ENCODE measurements at regions not wholly inside any gene's neighbourhood (a gene's known extent, or its start where the extent isn't known, plus 50 kb on each side); places are given as distances from the start of the nearest gene placed in this dataset.

DNA sequence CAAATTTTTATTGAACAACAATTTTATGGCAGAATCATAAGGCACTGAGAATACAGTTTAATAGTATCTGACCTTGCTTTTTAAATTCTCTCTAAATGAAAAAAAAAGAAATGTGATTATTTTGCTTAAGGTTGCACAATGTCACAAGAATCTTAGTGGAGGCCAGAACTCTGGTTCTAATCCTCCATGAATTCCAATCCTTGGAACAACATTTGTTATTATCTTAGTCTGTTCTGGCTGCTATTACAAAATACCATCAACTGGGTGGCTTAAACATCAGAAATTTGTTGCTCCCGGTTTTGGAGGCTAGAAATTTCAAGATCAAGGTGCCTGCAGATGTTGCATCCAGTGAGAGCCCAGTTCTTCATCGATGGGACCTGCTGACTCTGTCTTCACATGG lies 158.2 kb upstream of the POM121L12 start:
- no peak for DNase-seq

DNA sequence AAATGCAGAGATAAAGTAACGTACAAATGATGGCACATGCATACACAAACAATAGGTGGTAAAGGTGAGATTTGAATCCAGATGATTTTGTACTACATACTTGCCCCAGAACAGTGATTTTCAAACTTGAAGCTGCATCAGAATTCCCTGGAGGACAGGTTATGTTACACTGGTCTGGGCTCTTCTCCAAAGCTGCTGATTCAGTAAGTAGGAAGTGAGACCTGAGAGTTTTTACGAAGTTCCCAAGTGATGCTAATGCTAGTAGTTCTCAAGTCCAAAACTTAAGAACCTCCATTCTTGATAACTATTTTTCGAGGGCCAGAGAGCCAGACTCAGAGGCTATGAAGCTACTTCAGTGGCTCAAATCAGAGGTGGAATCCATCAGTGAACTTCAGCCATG lies 159.0 kb upstream of the POM121L12 start:
- no peak for DNase-seq

DNA sequence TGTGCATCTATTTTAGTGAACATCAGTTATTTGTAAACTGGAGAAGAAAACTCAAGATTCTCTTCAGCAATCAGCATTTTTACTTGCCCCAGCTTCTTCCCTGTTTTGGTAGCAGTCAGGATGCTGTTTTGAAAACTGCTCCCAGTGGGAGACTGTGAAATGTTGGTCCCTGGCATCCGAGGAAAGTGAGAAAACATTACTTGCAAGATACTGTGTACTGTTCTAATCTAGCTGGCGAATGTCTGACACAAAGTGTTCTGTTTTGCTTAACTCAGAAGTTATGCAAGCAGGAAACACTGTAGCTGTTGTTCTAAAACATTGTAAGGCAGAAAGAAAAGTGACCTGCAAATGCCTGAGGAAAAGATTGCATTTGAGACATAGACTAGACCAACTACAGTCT lies 171.8 kb upstream of the POM121L12 start:
- no peak for DNase-seq

DNA sequence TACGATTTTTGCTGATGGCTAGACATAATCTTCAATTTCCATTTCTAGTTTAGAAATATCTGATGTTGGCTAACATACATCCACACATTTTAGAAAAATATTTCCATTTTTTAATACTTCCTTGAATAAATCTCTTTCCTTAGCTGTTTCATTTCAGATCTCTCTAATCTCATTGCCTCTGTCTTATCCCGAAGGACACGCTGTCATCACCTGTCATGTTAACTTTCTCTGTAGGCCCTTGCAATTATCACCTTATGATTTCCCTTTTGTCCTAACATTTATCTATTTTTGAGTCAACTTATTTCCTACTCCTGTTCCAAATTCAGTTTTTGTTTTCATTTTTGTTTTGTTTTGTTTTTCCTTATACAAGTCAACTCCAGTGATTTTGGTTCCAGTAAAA lies 173.1 kb upstream of the POM121L12 start:
- DNase-seq, result no peak

DNA sequence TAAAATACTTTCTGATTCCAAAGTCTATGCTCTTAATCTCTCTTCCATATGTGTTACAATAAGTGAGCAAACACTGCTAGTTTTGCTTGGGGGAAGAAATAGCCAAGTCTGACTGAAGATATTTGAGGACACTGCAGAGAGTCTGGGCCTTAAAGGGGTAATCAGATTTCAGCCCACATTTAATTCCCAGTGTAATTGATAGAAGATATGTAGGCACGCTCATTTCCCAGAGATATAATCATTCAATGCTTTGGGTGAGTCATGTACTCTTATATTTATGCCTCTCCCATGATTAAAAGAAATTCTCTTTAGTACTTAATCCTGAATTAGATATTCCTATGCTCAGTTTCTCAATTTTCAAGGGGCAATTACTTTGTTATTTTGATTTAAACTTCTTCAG lies 178.1 kb upstream of the POM121L12 start:
- DNase-seq, result no peak

DNA sequence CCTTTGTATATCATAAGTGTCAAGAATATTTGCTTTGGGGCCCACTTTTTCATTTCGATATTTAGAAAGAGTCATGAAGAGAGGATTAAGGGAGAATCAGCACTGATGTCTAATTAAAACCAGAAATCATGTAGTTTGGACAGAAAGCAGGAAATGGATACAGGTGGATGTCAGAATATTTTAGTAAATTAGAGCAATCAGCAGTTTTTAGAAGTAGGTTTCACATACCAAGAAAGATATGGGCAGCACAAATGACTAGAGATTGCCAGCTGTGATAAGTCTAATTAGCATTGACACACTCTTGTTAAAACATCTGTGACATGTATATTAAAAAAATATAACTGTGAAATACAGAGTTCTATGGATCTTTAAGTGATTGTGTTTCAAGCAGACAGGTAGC lies 180.8 kb upstream of the POM121L12 start:
- no peak for DNase-seq

DNA sequence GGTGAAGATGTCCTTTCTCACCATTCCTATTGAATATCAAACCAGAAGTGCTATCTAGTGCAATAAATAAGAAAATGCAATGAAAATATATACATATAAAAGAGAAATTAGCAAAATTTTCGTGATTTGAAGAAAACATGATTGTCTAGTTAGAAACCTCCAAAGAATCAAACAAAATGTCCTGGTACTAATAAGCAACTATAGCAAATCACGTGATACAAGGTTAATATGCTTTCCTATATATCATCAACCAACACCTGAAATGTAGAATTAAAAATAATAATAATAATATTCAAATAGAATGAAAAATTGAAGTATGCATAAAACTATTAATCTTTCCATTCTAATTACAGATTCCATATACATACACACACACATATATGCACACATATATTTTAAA lies 183.9 kb upstream of the POM121L12 start:
- no peak for DNase-seq

DNA sequence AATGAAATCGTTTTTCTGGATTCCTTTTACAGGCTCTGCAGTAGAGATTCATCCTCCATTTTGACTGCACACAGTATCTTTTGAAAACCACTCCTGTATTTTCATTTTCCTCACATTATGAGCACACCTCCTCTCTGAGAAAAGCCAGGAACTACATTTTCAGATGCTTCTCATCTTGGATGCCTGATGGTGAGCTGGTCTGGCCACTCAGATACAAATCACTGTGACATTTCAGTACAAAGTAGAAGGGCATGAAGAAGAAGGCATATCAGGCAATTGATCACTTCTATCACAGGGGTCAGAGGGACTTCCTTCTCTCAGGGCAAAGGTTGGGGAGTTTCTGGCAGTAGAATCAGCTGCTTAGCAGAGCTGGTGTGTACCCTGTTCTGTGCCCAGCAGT lies 192.0 kb upstream of the POM121L12 start:
- no peak for DNase-seq

DNA sequence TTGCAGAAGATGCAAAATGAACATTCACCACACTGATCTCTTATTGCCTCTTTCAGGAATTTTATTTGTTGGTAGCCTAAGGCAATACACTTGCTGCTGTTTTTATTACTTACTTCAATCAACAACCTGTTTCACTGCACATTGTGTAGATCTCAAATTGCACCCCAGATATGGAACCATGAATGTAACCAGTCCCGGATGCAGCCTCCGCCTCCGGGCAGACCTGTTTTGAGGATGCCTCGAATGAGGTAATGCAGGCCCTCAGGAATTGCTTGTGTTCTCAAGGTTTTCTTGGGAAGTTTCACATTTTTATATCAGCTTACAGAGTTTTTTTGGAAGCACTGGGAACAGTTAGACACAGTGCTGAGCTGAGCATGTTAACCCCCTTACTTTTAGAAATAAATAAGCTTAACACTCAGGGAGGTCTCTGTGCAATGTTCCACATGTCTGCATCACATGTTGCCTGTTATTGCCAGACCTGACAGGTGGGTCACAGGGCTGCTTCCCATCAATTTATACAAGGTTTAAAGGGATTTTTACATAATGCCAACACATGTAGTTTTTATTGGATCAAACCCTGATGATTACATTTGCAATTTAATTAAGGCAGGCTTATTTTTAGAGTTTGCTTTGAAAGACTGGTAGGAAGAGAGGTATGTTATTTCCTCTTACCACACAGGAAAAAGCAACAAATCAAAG lies 193.1 kb upstream of the POM121L12 start:
- no peak for DNase-seq

DNA sequence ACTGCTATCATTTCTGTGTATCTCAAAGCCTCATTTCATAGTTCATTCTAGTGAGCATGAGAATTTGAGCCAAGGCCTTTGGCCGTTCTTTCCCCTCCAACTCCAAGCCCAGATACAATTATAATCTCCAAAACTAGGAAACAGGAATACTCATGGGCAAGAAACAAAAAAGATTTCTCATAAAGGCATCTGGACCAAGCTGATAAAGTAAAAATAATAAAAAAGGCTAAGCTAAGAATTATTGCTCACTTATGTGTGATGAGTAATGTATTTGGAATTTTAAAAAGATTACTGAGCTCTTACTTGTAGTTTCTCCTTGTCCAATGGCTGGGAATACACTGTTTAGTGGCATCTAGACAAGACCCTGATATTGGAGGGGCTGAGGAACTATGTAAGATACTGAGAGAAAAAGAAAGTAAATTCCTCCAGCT lies 196.4 kb upstream of the POM121L12 start:
- DNase-seq, result no peak

DNA sequence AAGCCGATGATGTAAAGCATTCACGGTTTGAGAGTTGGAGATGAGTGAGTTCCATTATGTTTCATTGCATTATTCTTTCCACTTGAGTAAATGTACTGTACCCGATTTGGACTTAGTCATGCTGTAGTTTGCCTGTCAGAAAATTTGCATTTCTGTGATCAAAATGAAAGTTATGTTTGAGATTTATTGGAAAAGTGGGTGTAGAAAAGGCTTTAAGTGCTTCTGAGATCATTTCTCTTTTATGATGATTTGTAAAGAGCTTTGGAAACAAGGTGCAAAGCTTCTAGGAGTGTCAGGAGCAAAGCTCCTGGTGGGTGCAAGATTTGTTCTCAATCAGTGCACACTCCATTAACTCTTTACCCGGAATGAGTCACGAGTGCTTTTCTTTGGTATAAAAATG lies 204.1 kb upstream of the POM121L12 start:
- no peak for DNase-seq

DNA sequence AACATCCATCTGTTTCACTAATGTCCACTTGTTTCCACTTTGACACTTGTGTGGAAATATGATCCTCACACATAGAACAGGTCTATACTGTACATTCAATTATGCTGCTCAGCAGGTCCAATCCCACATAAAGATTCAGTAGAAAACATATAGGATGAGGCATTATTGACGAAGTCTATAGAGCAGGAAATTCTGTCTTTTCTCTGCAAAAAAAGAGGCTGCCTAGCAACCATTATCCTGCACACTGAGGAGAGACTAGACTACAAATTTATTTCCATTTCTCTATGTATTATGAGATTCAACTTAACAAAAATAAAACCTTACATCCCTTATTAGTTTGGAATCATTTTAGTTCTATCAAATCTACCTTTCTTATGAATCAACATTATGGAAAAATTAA lies 204.6 kb upstream of the POM121L12 start:
- no peak for DNase-seq

DNA sequence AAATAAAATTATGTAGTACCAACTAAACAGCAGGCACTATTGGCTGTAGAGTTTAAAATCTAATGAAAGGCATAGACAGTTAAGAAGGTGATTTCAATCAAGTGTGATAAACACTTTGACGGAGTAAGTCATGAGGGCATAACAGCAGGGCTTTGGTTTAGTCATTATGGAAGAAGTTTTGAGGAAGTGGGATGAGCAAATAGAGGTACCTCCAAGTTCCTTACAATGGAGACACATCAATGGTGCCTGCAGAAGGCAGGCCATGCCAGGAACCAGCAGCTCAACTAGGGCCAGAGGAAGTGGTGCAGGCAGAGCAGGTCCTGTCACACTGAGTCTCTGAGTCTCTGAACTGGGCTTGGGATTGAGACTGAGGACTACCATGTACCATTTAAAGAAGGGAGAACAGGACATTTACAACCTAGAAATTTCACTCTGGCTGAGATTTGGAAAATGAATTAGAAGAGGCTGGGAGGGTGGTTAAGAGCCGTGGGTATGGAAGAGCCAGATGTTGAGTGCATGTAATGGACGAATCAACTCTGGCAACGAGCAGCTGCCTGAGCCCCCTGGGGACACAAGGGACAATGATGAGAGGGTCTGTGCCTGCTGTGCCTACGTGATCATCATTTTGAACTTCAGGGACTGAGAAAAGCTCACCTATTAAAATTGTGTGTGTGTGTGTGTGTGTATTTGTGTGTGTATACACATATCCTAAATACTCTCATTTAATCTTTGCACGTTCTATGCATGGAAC lies 208.7 kb upstream of the POM121L12 start:
- no peak for DNase-seq

DNA sequence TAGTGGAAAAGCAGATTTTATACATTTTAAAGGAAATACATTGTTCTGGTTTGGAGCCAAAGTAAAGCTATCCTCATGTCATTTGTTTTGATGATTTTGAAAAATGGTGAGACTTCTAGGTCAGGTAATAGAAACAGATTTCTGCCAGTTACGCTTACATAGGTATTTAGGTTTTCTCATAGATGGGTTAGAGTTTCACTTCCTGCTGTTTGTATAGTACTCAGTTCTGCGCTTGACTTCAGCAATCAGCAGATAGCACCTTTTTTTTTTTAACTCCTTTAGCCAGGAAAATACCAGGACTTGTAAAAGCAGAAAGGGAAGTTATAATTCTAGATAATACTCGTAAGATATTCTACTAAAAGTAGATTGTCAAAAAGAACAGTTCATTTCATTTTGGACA lies 209.8 kb upstream of the POM121L12 start:
- DNase-seq, result no peak

DNA sequence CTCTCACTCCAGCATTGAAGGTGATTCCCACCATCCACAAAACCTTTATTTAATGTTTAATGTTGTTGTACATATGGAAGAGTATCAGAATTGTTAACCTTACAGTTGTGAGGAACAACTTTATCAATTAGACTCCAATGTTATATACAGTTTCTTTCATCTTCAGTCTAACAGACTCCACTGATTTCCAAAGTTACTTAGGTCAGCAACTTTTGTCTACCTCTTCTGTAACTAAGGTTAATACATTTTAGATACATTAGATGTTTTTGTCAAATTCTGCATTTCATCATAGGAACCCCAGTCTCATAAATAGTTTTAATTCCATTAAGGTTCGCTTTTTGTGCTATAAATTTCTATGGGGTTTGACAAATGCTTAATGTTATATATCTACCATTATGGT lies 223.9 kb upstream of the POM121L12 start:
- no peak for DNase-seq

DNA sequence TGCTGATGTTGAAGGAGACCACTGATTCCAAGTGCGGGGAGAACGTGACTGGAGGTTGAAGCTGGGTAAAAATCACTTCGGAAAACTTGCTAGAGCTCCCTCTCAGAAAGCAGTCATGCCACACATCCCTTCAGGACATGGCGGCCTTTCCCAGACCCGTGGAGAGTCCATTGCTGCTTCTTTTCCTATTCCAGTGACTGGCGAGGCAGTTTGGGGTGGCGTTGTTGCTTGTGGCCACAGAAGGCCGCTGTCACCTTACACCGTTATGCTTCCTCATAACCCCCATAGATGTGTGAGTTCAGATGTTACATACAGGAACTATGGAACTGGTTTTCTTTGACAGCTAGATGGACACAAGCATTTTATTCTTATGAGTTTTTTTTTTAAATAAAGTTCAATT lies 235.6 kb upstream of the POM121L12 start:
- no peak for DNase-seq

DNA sequence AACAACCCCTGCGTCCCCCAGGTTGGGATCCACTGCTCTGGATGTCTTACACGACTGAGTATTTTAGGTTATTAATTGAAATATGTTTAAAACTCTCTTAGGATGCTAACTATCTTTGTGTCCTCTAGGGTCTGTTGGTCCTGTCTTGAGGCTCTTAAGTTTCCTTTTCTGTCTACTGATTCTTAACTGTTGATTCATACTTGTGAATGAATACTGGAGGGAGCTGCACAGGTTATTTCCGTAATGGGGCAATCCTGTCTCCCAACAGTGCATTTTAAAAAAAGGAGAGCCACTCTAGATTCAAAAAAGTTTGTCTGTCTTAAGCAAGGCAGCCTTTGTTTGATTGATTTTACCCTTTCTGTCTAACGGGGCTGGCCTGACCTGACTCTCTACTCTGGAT lies 237.6 kb upstream of the POM121L12 start:
- no peak for DNase-seq

DNA sequence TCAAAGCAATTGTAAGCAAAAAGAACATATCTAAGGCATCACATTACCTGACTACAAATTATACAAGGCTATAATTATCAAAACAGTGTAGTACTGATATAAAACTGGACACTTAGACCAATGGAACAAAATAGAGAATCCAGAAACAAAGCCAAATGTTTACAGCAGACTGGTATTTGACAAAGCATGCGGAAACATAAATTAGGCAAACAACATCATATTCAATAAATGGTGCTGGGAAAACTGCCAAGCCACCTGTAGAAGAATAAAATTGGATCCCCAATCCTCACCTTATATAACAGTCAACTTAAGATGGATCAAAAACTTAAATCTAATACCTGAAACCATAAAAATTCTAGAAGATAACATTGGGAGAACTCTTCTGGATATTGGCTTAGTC lies 240.8 kb upstream of the POM121L12 start:
- DNase-seq, result no peak

DNA sequence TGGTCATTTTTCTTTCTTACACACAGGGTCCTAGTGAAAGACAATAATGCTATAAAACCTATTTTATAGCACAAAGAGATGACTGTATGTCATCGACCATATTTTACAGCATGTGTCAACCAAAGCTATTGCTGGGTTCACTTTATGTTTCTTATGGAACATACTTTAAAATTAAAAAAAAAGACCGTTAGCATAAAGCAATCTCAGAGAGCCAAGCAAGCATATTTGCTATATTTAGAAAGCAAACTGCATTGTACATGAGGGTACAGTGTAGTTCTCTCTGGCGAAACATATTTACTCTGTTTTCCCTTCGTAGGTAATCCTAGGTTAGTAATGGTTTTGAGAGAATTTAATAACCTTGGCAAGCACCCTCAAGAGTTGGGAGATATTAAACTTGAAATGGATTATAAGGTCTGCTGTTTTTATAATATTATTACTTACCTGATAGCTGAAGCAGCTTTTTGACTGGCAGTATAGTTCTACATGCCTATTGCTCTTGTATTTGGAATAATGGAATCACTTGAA lies 244.2 kb upstream of the POM121L12 start:
- no peak for DNase-seq

DNA sequence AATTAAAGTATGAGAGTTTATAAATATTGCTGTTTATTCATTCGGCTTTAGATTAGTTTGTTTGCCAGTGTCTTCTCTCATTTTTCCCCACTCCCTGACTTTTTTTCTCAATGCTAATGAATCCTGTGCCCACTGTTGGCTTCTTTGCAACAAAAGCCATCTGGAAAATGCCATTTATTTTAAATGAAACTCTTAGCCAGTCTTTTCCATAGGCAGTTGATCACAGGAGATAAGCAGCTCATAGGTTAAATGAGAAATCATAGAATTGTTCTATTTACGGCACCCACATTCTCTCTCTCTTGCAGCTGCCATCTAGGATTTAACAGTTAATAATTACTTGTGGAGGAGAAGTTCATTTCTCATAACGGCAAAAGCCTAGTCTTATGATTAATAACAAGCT lies 249.3 kb upstream of the POM121L12 start:
- DNase-seq, result no peak

DNA sequence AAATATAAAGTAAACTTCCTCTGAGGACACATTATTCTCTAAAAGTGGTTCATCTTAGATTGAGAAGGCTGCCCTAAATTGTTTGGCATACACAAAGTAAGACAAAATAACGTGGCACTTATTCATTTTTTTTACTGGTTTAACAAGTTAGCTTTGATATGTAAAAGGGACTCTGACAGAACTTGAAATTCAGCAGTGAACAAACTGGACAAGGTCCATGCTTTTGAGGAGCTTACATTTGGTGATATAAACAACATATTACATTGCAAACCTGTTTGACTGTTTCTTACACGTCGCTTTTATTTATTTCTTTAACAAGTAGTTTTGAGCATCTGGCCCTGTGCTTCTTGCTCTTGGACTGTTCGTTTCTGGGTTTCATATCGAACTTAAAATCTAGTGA lies 253.1 kb upstream of the POM121L12 start:
- DNase-seq, result no peak

DNA sequence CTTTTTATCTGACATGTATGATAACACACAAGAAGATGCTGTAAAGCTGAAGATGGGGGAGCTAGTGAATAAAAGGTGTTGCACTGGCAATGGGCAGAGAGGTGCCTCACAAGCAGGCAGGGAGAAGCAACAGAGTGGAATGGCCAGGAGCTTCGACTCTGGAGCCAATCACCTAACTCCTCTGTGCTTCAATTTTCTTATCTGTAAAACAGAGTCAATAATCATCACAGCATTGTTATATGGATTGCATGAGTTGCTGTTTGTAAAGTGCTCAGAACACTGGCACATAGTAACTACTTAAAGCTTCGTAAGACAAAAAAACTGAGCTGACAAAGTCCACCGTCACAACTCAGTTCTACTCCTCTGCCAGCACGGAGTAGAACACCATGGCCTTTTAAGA lies 254.2 kb upstream of the POM121L12 start:
- no peak for DNase-seq

DNA sequence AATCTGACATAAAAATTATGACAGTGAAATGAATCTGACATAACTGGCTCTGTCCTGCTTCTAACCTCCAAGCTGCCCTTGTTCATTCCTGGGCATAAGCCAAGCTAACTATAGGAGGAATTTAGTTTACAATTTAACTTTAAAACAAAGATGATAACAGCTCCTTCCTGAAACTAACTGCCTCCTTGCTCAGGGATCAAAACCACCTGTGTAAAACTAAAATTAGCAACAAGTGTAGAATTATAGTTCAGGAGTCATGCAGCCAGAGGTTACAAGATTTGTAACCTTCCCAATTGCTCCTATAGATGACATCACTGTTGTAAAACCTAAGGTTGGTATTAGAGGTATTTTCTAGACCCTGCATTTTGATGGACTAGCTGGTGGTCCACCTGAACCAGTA lies 256.4 kb upstream of the POM121L12 start:
- DNase-seq, result no peak

DNA sequence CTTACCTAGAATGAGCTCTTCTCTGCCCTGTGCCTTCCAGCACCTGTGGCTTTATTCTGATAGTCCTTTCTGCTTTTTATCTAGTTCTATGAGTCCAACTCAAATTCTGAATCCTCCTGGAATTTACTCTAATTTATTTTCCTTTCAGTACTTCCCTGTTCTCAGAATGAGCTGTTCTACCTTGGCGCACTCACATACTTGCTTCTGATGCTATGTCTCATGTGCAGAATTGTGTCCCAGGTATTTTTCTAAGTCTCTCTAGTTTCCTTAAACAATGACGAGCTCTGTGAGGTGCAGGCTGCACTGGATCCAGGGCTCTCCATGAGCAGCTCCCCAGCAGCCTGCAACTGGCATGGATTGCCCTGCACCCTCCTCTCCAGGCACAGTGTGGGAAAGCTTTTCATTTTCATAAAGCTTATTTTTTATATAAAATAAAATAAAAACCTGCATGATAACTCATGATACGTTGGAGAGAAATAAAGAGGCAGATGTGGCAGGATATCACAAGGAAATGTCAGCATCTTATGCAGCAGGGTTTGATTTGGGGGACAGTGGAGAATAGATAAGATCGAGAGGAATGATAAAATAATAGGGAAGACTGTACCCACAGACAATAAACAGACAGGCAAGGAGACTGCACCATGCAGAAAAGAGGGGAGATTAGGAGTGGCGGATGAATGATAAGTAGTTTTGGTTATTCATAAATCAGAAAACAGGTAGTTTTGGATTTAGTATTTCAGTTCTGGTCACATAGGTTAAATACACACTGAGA lies 258.2 kb upstream of the POM121L12 start:
- DNase-seq, result no peak
